ENCODE measurements at regions not wholly inside any gene's neighbourhood (a gene's known extent, or its start where the extent isn't known, plus 50 kb on each side); places are given as distances from the start of the nearest gene placed in this dataset.
A peak's percentile ranks its signal among the peaks of the same experiment; 100 is the strongest.

GRCh38 chr2:120935339-120936313, 200.0 kb downstream of the GLI2 start:
- ATAC-seq (peak; percentile 67 to 68), FAIRE-seq (peak; percentile 36), DNase-seq (ENCODE audit: low read depth in 1 of 2, low spot score in 1 of 2) (peak; percentile 87 to 96)
- peaks cover 80% of the 10 kb centered on the region for H3K4me1 ChIP-seq
- H3K27ac ChIP-seq, result peak overlapping the region; percentile 97 to 98
- ChIA-PET CTCF (interaction anchor here (0.8 to 5.2 kb wide), 8 partner anchors 8 to 240 kb away, joined by 3 to 23 read pairs (median 4); no protein-coding TSS in a partner anchor), POLR2A (interaction anchor here (0.6 to 4.4 kb wide), 12 partner anchors 8 to 794 kb away, joined by 3 to 92 read pairs (median 4); no protein-coding TSS in a partner anchor)
- H3K9me3 ChIP-seq, result 0 out of 3 replicates have a peak, but pooled peaks cover 3% of the 10 kb centered on the region
- H3K4me2 ChIP-seq, result peak overlapping the region; percentile 89
- 1% methylated on average over 20 of the region's 26 CpGs for WGBS (ENCODE audit: missing lambda C conversion rate)
- H3K4me3 ChIP-seq, result peak overlapping the region; percentile 21
- TF ChIP-seq, protein P1, sequence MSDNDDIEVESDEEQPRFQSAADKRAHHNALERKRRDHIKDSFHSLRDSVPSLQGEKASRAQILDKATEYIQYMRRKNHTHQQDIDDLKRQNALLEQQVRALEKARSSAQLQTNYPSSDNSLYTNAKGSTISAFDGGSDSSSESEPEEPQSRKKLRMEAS (IDR thresholded peaks at IDR 0.05), result peak; percentile 81
- TF ChIP-seq POLR2A (IDR thresholded peaks at IDR 0.05; ENCODE audit: low read length) (peak; percentile 46; the same call in 1 of the 2 replicates), HDAC2 (IDR thresholded peaks at IDR 0.05) (peak; percentile 62; the same call in 1 of the 2 replicates), MAFK (IDR thresholded peaks at IDR 0.05; ENCODE audit: partially characterized antibody) (peak; percentile 13), CBX8 (IDR thresholded peaks at IDR 0.05) (no peak), HOXB5 (CRISPR knock-in tag; IDR thresholded peaks at IDR 0.05) (peak; percentile 84; the same call in 1 of the 2 replicates), KDM1A (IDR thresholded peaks at IDR 0.05; ENCODE audit: low read depth) (peak; percentile 97), KDM5A (IDR thresholded peaks at IDR 0.05) (no peak), MAZ (IDR thresholded peaks at IDR 0.05; ENCODE audit: borderline replicate concordance, low read depth, low read length) (0 out of 2 replicates have a peak, but pooled peaks have one; percentile 12), EHF (CRISPR knock-in tag; IDR thresholded peaks at IDR 0.05) (peak; percentile 34; the same call in 1 of the 2 replicates), GATA3 (IDR thresholded peaks at IDR 0.05; ENCODE audit: borderline replicate concordance) (peak; percentile 98), JUN (IDR thresholded peaks at IDR 0.05) (peak in 1 of 2 experiments; percentile 89; a peak in 4 of 5 replicates), RAD21 (conservative IDR thresholded peaks at IDR 0.05 in 1 of 2, IDR thresholded peaks at IDR 0.05 in 1 of 2) (peak in 1 of 2 experiments; percentile 53), SMC3 (IDR thresholded peaks at IDR 0.05) (peak; percentile 41), RARB (CRISPR knock-in tag; IDR thresholded peaks at IDR 0.05) (peak; percentile 77; the same call in 1 of the 2 replicates), ZSCAN20 (CRISPR knock-in tag; IDR thresholded peaks at IDR 0.05) (0 out of 2 replicates have a peak, but pooled peaks have one; percentile 72), BHLHE40 (IDR thresholded peaks at IDR 0.05; ENCODE audit: low read depth, low read length) (0 out of 2 replicates have a peak, but pooled peaks have one; percentile 15), NPAS2 (CRISPR knock-in tag; IDR thresholded peaks at IDR 0.05; ENCODE audit: borderline replicate concordance) (peak; percentile 49), HOXA7 (CRISPR knock-in tag; IDR thresholded peaks at IDR 0.05) (peak; percentile 88; the same call in 1 of the 2 replicates), ATOH8 (CRISPR knock-in tag; IDR thresholded peaks at IDR 0.05; ENCODE audit: low read depth) (peak; percentile 68), CHD4 (IDR thresholded peaks at IDR 0.05; ENCODE audit: borderline replicate concordance) (peak; percentile 55), BCL3 (IDR thresholded peaks at IDR 0.05) (peak; percentile 29; the same call in 1 of the 3 replicates), ZNF302 (CRISPR knock-in tag; IDR thresholded peaks at IDR 0.05) (no peak), E2F6 (IDR thresholded peaks at IDR 0.05; ENCODE audit: borderline replicate concordance, low read depth) (0 out of 2 replicates have a peak, but pooled peaks have one; percentile 23), CBX2 (IDR thresholded peaks at IDR 0.05; ENCODE audit: borderline replicate concordance, low read depth) (no peak), TFCP2L1 (CRISPR knock-in tag; IDR thresholded peaks at IDR 0.05) (no peak), NFE2L2 (conservative IDR thresholded peaks at IDR 0.05; ENCODE audit: low read length) (no peak)
- TF ChIP-seq, protein P2, sequence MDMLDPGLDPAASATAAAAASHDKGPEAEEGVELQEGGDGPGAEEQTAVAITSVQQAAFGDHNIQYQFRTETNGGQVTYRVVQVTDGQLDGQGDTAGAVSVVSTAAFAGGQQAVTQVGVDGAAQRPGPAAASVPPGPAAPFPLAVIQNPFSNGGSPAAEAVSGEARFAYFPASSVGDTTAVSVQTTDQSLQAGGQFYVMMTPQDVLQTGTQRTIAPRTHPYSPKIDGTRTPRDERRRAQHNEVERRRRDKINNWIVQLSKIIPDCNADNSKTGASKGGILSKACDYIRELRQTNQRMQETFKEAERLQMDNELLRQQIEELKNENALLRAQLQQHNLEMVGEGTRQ (IDR thresholded peaks at IDR 0.05), result no peak
- TF ChIP-seq, protein P3, sequence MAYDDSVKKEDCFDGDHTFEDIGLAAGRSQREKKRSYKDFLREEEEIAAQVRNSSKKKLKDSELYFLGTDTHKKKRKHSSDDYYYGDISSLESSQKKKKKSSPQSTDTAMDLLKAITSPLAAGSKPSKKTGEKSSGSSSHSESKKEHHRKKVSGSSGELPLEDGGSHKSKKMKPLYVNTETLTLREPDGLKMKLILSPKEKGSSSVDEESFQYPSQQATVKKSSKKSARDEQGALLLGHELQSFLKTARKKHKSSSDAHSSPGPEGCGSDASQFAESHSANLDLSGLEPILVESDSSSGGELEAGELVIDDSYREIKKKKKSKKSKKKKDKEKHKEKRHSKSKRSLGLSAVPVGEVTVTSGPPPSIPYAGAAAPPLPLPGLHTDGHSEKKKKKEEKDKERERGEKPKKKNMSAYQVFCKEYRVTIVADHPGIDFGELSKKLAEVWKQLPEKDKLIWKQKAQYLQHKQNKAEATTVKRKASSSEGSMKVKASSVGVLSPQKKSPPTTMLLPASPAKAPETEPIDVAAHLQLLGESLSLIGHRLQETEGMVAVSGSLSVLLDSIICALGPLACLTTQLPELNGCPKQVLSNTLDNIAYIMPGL (CRISPR knock-in tag; IDR thresholded peaks at IDR 0.05; ENCODE audit: borderline replicate concordance), result no peak
- TF ChIP-seq, protein P4, sequence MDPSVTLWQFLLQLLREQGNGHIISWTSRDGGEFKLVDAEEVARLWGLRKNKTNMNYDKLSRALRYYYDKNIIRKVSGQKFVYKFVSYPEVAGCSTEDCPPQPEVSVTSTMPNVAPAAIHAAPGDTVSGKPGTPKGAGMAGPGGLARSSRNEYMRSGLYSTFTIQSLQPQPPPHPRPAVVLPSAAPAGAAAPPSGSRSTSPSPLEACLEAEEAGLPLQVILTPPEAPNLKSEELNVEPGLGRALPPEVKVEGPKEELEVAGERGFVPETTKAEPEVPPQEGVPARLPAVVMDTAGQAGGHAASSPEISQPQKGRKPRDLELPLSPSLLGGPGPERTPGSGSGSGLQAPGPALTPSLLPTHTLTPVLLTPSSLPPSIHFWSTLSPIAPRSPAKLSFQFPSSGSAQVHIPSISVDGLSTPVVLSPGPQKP (IDR thresholded peaks at IDR 0.05; ENCODE audit: low read depth, low read length), result no peak
- TF ChIP-seq, protein P5, sequence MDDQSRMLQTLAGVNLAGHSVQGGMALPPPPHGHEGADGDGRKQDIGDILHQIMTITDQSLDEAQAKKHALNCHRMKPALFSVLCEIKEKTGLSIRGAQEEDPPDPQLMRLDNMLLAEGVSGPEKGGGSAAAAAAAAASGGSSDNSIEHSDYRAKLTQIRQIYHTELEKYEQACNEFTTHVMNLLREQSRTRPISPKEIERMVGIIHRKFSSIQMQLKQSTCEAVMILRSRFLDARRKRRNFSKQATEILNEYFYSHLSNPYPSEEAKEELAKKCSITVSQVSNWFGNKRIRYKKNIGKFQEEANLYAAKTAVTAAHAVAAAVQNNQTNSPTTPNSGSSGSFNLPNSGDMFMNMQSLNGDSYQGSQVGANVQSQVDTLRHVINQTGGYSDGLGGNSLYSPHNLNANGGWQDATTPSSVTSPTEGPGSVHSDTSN (IDR thresholded peaks at IDR 0.05), result peak; percentile 78
